B cell (primary cell): ENCODE measurements at regions not wholly inside any gene's neighbourhood (a gene's known extent, or its start where the extent isn't known, plus 50 kb on each side); places are given as distances from the start of the nearest gene placed in this dataset.

Experiments
- ATAC-seq: fragments of 200-7000 bp; cut with Tn5 transposase; one replicate; pipeline ENCODE4 v1.10.0; 2021; ENCODE audit warnings: low read depth, mild to moderate bottlenecking, moderate number of reproducible peaks, moderate library complexity
- CTCF ChIA-PET: fragments of 350-600 bp; sonication (Branson Sonifier 250); formaldehyde crosslinking; loops from one replicate; lab custom pipeline; 2021; ENCODE audit warnings: antibody characterized with exemption, inconsistent platforms; lab: Charles Lee
- POLR2A ChIA-PET: fragments of 350-600 bp; sonication (Branson Sonifier 250); formaldehyde crosslinking; loops from one replicate; lab custom pipeline; 2021; ENCODE audit warnings: antibody characterized with exemption; lab: Charles Lee
- DNase-seq: peaks from one replicate; pipeline ENCODE4 v3.0.0; 2013
- H2AFZ ChIP-seq: 2 replicates; pipeline ENCODE4 v1.6.1; 2012; ENCODE audit warnings: mild to moderate bottlenecking, low read depth, low read length; ENCODE audit not compliant: insufficient read depth, poor library complexity, severe bottlenecking
- H3K27ac ChIP-seq, 2 donors: 1 replicate in 1 of 2; 2 replicates in 1 of 2; pipeline ENCODE4 v1.5.1; 2012 to 2013; ENCODE audit warnings: low read length in 2 of 2, mild to moderate bottlenecking in 2 of 2, moderate library complexity in 1 of 2
- H3K27me3 ChIP-seq, 4 experiments: fragments of 200-600 bp in 1 of 4; sonication (generic) in 1 of 4; replicated peaks in 1 of 4; 1 replicate in 2 of 4; 2 replicates in 2 of 4; pipeline versions ENCODE4 v1.6.1 to v1.7.0; 2013 to 2016; ENCODE audit warnings: low read length in 3 of 4, mild to moderate bottlenecking in 2 of 4, mixed read lengths in 1 of 4, moderate library complexity in 1 of 4; ENCODE audit not compliant: insufficient read depth in 4 of 4, control insufficient read depth in 3 of 4; ENCODE audit errors: control extremely low read depth in 1 of 4
- H3K36me3 ChIP-seq, 2 experiments: replicated peaks in 1 of 2; 1 replicate in 1 of 2; 2 replicates in 1 of 2; pipeline versions ENCODE4 v1.6.1 to v1.7.1; 2013; ENCODE audit warnings: low read length in 1 of 2; ENCODE audit not compliant: insufficient read depth in 2 of 2, control insufficient read depth in 1 of 2; ENCODE audit errors: control extremely low read depth in 1 of 2, extremely low read depth in 1 of 2
- H3K4me1 ChIP-seq, 2 donors: fragments of 200-600 bp in 1 of 2; sonication (generic) in 1 of 2; 1 replicate in 1 of 2; 2 replicates in 1 of 2; pipeline versions ENCODE4 v1.5.1 to v1.6.1; 2013 to 2017; ENCODE audit warnings: low read length in 2 of 2; ENCODE audit not compliant: control insufficient read depth in 2 of 2, insufficient read depth in 2 of 2
- H3K4me2 ChIP-seq: replicated peaks from 2 replicates; pipeline ENCODE3; 2012; ENCODE audit warnings: mild to moderate bottlenecking, low read depth, low read length; ENCODE audit not compliant: poor library complexity, severe bottlenecking
- H3K4me3 ChIP-seq, 5 experiments: fragments of 200-600 bp in 1 of 5; sonication (generic) in 1 of 5; 1 replicate in 3 of 5; 2 replicates in 2 of 5; pipeline versions ENCODE4 v1.5.1 to v1.7.0; 2011 to 2016; ENCODE audit warnings: low read length in 4 of 5, mild to moderate bottlenecking in 4 of 5, low read depth in 2 of 5, control low read depth in 1 of 5, moderate library complexity in 1 of 5; ENCODE audit not compliant: insufficient read depth in 1 of 5; ENCODE audit errors: control extremely low read depth in 1 of 5, extremely low read depth in 1 of 5
- H3K79me2 ChIP-seq: fragments of 200-600 bp; sonication (generic); one replicate; pipeline ENCODE4 v1.6.0; 2016; ENCODE audit warnings: low read length; ENCODE audit not compliant: control insufficient read depth, insufficient read depth
- H3K9ac ChIP-seq: fragments of 200-600 bp; sonication (generic); 2 replicates; pipeline ENCODE4 v1.6.1; 2017; ENCODE audit warnings: mild to moderate bottlenecking, low read length, moderate library complexity
- H3K9me3 ChIP-seq, 3 donors: one replicate each; pipeline versions ENCODE4 v1.6.1 to v1.7.1; 2013; ENCODE audit warnings: low read length in 2 of 3; ENCODE audit not compliant: control insufficient read depth in 2 of 3, insufficient read depth in 1 of 3; ENCODE audit errors: control extremely low read depth in 1 of 3
- H4K20me1 ChIP-seq: 2 replicates; pipeline ENCODE4 v1.6.0; 2012; ENCODE audit warnings: mild to moderate bottlenecking, low read length; ENCODE audit not compliant: insufficient read depth, control insufficient read depth, poor library complexity, severe bottlenecking
- H3K27ac Mint-ChIP-seq: one replicate; pipeline ENCODE4 v1.8.0; 2021; ENCODE audit warnings: mixed read lengths
- H3K27me3 Mint-ChIP-seq: one replicate; pipeline ENCODE4 v1.8.0; 2021; ENCODE audit warnings: mixed read lengths
- H3K4me1 Mint-ChIP-seq: one replicate; pipeline ENCODE4 v1.8.0; 2021; ENCODE audit warnings: mixed read lengths
- H3K4me3 Mint-ChIP-seq: one replicate; pipeline ENCODE4 v1.8.0; 2021; ENCODE audit warnings: mixed read lengths
- H3K9me3 Mint-ChIP-seq: one replicate; pipeline ENCODE4 v1.8.0; 2022; ENCODE audit warnings: mixed read lengths; ENCODE audit not compliant: insufficient read depth
- CTCF ChIP-seq: fragments of 200-600 bp; IDR thresholded peaks from one replicate; pipeline ENCODE4 v1.8.0; 2022; ENCODE audit warnings: antibody characterized with exemption, mild to moderate bottlenecking
- EZH2 ChIP-seq: IDR thresholded peaks from 2 replicates; pipeline ENCODE4 v1.6.1; 2012; ENCODE audit warnings: borderline replicate concordance, low read depth, mild to moderate bottlenecking, moderate library complexity, low read length; ENCODE audit not compliant: insufficient read depth, poor library complexity, severe bottlenecking
- WGBS: methylation state at CpG from one replicate; pipeline ENCODE4 v1.1.5; 2013; ENCODE audit warnings: missing lambda C conversion rate; ENCODE audit not compliant: insufficient coverage; 5-methylcytosine and 5-hydroxymethylcytosine counted together
- intact Hi-C: fragments of 100-400 bp; cut with micrococcal nuclease; formaldehyde crosslinking; loops from one replicate; pipeline ENCODE4 v1.10.0; 2022

GRCh38 chr3:103510760-103511159 is 1075.9 kb downstream of the ZPLD1 start:
- Mint-ChIP-seq H3K27ac (no peak overlapping the region), H3K4me3 (no peak overlapping the region), H3K4me1 (no peaks in the 10 kb centered on the region), H3K9me3 (peaks cover 10% of the 10 kb centered on the region), H3K27me3 (no peaks in the 10 kb centered on the region)
- Histone ChIP-seq H3K27ac (no peak overlapping the region), H3K4me1 (no peaks in the 10 kb centered on the region), H3K27me3 (no peaks in the 10 kb centered on the region), H3K9me3 (no peaks in the 10 kb centered on the region), H4K20me1 (no peaks in the 10 kb centered on the region), H3K9ac (no peak overlapping the region), H3K4me3 (no peak overlapping the region), H2AFZ (no peak overlapping the region), H3K4me2 (no peak overlapping the region), H3K79me2 (no peaks in the 10 kb centered on the region), H3K36me3 (no peaks in the 10 kb centered on the region)
- ChIA-PET CTCF (no interaction called here), POLR2A (no interaction called here)
- DNase-seq (no peak), ATAC-seq (no peak)
- TF ChIP-seq EZH2, result no peak
- TF ChIP-seq CTCF, result no peak
- WGBS, result no CpG with 5 or more reads among the region's 2 CpGs
- intact Hi-C loops, result no loop called here

- Histone ChIP-seq H3K4me1 (no peaks in the 10 kb centered on the region), H3K27me3 (no peaks in the 10 kb centered on the region), H3K9me3 (no peaks in the 10 kb centered on the region), H3K4me2 (no peak overlapping the region), H3K79me2 (no peaks in the 10 kb centered on the region), H3K27ac (no peak overlapping the region), H4K20me1 (no peaks in the 10 kb centered on the region), H3K4me3 (no peak overlapping the region), H2AFZ (no peak overlapping the region), H3K9ac (no peak overlapping the region), H3K36me3 (no peaks in the 10 kb centered on the region)
- ATAC-seq (no peak), DNase-seq (no peak)
- TF ChIP-seq CTCF, result no peak
- TF ChIP-seq EZH2, result no peak
- Mint-ChIP-seq H3K4me1 (no peaks in the 10 kb centered on the region), H3K4me3 (no peak overlapping the region), H3K27me3 (no peaks in the 10 kb centered on the region), H3K9me3 (peaks cover 5% of the 10 kb centered on the region), H3K27ac (no peak overlapping the region)
- intact Hi-C loops, result no loop called here
- POLR2A ChIA-PET, result no interaction called here
- CTCF ChIA-PET, result no interaction called here
- no CpG with 5 or more reads among the region's 1 CpG for WGBS
These were observed 1077.1 kb downstream of the ZPLD1 start for GRCh38 chr3:103511891-103512290.
